Astrocyte (in vitro differentiated cells and primary cell): ENCODE measurements at regions not wholly inside any gene's neighbourhood (a gene's known extent, or its start where the extent isn't known, plus 50 kb on each side); places are given as distances from the start of the nearest gene placed in this dataset.
A peak's percentile ranks its signal among the peaks of the same experiment; 100 is the strongest.

Experiments used
- DNase-seq: peaks from one replicate; pipeline ENCODE4 v3.0.0-alpha.2; 2010; ENCODE audit warnings: low read depth
- FAIRE-seq: peaks from 2 replicates; lab custom pipeline; 2011; peaks lifted over from hg19 to GRCh38; lab: Jason Lieb, UNC
- H2AFZ ChIP-seq: 2 replicates; pipeline ENCODE4 v1.6.0; 2012; ENCODE audit warnings: low read depth, low read length, inconsistent platforms
- H3K27ac ChIP-seq: 2 replicates; pipeline ENCODE4 v1.5.1; 2011; ENCODE audit warnings: low read depth, low read length, inconsistent platforms
- H3K27me3 ChIP-seq: 2 replicates; pipeline ENCODE4 v1.6.0; 2011; ENCODE audit warnings: low read length, inconsistent platforms; ENCODE audit not compliant: insufficient read depth
- H3K36me3 ChIP-seq: 2 replicates; pipeline ENCODE4 v1.5.1; 2011; ENCODE audit warnings: low read length, inconsistent platforms; ENCODE audit not compliant: insufficient read depth
- H3K4me1 ChIP-seq: 2 replicates; pipeline ENCODE4 v1.5.1; 2011; ENCODE audit warnings: low read length, inconsistent platforms; ENCODE audit not compliant: insufficient read depth
- H3K4me2 ChIP-seq: 2 replicates; pipeline ENCODE4 v1.6.0; 2012; ENCODE audit warnings: low read length, inconsistent platforms
- H3K4me3 ChIP-seq: 2 replicates; pipeline ENCODE4 v1.5.1; 2011; ENCODE audit warnings: low read depth, mild to moderate bottlenecking, low read length, inconsistent platforms; ENCODE audit not compliant: insufficient read depth
- H3K79me2 ChIP-seq: 2 replicates; pipeline ENCODE4 v1.6.0; 2012; ENCODE audit warnings: mild to moderate bottlenecking, low read length, inconsistent platforms; ENCODE audit not compliant: insufficient read depth
- H3K9ac ChIP-seq: 2 replicates; pipeline ENCODE4 v1.6.0; 2012; ENCODE audit warnings: mild to moderate bottlenecking, low read length, inconsistent platforms
- H3K9me3 ChIP-seq: 2 replicates; pipeline ENCODE4 v1.5.1; 2012; ENCODE audit warnings: low read depth, mild to moderate bottlenecking, low read length, inconsistent platforms; ENCODE audit not compliant: insufficient read depth
- H4K20me1 ChIP-seq: 2 replicates; pipeline ENCODE4 v1.6.0; 2012; ENCODE audit warnings: low read length, inconsistent platforms; ENCODE audit not compliant: insufficient read depth
- H3K27ac Mint-ChIP-seq: one replicate; pipeline ENCODE4 v1.8.0; 2021; ENCODE audit warnings: mild to moderate bottlenecking, mixed read lengths; ENCODE audit not compliant: unreplicated experiment
- H3K27me3 Mint-ChIP-seq: one replicate; pipeline ENCODE4 v1.8.0; 2021; ENCODE audit warnings: low read depth, mixed read lengths; ENCODE audit not compliant: unreplicated experiment
- H3K36me3 Mint-ChIP-seq: one replicate; pipeline ENCODE4 v1.8.0; 2021; ENCODE audit warnings: low read depth, mixed read lengths; ENCODE audit not compliant: unreplicated experiment
- H3K4me1 Mint-ChIP-seq: one replicate; pipeline ENCODE4 v1.8.0; 2021; ENCODE audit warnings: low read depth, mixed read lengths; ENCODE audit not compliant: unreplicated experiment
- H3K4me3 Mint-ChIP-seq: one replicate; pipeline ENCODE4 v1.8.0; 2021; ENCODE audit warnings: mild to moderate bottlenecking, moderate library complexity, mixed read lengths; ENCODE audit not compliant: unreplicated experiment
- H3K9me3 Mint-ChIP-seq: one replicate; pipeline ENCODE4 v1.8.0; 2021; ENCODE audit warnings: mild to moderate bottlenecking, mixed read lengths; ENCODE audit not compliant: unreplicated experiment
- EZH2 ChIP-seq: IDR thresholded peaks from 2 replicates; pipeline ENCODE4 v1.6.1; 2012; ENCODE audit warnings: mild to moderate bottlenecking, low read length, inconsistent platforms; ENCODE audit not compliant: insufficient read depth
- TF ChIP-seq, protein P1 (sequence below): IDR thresholded peaks from 2 replicates; pipeline ENCODE4 v1.5.1; 2011; ENCODE audit warnings: low read depth, mild to moderate bottlenecking, inconsistent platforms, low read length, moderate library complexity; ENCODE audit not compliant: insufficient read depth

DNA sequence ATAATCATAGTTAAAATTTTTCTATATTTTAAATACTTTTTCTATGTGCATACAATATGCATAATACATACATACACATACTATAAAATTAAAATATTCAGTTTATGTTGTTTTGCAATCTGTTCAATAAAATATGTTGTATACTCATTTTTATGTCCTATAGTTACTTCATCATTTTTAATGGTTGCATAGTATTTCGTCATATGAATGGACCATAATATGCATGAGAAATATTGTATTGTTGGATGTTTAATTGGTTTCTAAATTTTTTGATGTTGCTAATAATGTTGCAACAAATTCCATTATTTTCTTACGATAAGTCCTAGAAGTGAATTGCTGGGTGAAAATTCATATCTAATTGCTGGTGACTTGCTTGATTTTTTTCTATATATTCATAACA lies 211.5 kb upstream of the GCFC2 start:
- H3K4me2 ChIP-seq = no peak overlapping the region
- H3K27ac Mint-ChIP-seq = no peak overlapping the region
- no peak for FAIRE-seq
- no peaks in the 10 kb centered on the region for H3K4me1 ChIP-seq
- no peaks in the 10 kb centered on the region for H3K9me3 ChIP-seq
- no peaks in the 10 kb centered on the region for H3K36me3 ChIP-seq
- peaks cover 2% of the 10 kb centered on the region for H3K4me1 Mint-ChIP-seq
- H3K27ac ChIP-seq = no peak overlapping the region
- DNase-seq = no peak
- no peaks in the 10 kb centered on the region for H3K27me3 ChIP-seq
- no peaks in the 10 kb centered on the region for H4K20me1 ChIP-seq
- no peaks in the 10 kb centered on the region for H3K79me2 ChIP-seq
- H2AFZ ChIP-seq = no peak overlapping the region
- H3K9me3 Mint-ChIP-seq = no peaks in the 10 kb centered on the region
- no peaks in the 10 kb centered on the region for H3K27me3 Mint-ChIP-seq
- TF ChIP-seq, protein P1, sequence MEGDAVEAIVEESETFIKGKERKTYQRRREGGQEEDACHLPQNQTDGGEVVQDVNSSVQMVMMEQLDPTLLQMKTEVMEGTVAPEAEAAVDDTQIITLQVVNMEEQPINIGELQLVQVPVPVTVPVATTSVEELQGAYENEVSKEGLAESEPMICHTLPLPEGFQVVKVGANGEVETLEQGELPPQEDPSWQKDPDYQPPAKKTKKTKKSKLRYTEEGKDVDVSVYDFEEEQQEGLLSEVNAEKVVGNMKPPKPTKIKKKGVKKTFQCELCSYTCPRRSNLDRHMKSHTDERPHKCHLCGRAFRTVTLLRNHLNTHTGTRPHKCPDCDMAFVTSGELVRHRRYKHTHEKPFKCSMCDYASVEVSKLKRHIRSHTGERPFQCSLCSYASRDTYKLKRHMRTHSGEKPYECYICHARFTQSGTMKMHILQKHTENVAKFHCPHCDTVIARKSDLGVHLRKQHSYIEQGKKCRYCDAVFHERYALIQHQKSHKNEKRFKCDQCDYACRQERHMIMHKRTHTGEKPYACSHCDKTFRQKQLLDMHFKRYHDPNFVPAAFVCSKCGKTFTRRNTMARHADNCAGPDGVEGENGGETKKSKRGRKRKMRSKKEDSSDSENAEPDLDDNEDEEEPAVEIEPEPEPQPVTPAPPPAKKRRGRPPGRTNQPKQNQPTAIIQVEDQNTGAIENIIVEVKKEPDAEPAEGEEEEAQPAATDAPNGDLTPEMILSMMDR = no peak
- TF ChIP-seq EZH2 = no peak
- no peak overlapping the region for H3K4me3 ChIP-seq
- H3K4me3 Mint-ChIP-seq = no peak overlapping the region
- no peak overlapping the region for H3K9ac ChIP-seq
- no peaks in the 10 kb centered on the region for H3K36me3 Mint-ChIP-seq

DNA sequence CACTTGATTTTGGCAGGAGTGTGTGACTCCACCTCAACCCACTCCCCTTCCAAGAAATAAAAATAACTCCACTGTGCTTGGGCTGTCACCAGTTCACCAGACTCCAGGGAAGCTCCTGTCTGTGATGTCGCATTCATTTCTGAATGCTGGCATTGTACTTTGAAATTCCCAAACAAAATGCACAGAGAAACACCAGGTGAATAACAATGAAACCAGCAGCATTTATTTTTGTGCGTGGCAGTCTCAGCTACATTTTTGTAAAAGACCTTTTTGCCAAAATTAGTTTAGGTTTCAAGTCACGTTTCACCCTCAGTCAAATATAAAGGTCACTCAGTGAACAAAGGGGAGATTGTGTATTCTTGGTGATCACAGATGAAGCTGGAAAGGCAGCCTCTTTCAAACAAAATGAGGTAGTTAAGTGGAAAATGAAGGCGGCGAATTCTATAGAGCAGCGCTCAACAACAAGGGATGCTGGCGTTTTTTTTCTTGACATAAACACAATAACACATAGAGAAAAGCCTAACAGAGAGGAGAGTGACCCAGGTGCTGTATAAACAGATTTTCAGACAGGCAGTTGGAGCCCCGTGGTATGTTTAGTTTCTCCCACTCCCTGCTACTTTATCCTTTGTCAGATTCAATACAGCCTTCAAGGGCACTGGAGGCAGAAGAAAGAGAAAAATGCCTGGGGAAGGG lies 210.3 kb upstream of the GCFC2 start:
- H3K9ac ChIP-seq = peak overlapping the region; percentile 49
- H3K36me3 ChIP-seq = no peaks in the 10 kb centered on the region
- Mint-ChIP-seq H3K4me3 (no peak overlapping the region), H3K27ac (no peak overlapping the region), H3K4me1 (peaks cover 2% of the 10 kb centered on the region), H3K27me3 (no peaks in the 10 kb centered on the region), H3K9me3 (no peaks in the 10 kb centered on the region), H3K36me3 (no peaks in the 10 kb centered on the region)
- peak overlapping the region; percentile 37 for H2AFZ ChIP-seq
- no peaks in the 10 kb centered on the region for H4K20me1 ChIP-seq
- FAIRE-seq (no peak), DNase-seq (no peak)
- H3K4me2 ChIP-seq = peak overlapping the region; percentile 61
- H3K4me3 ChIP-seq = no peak overlapping the region
- no peaks in the 10 kb centered on the region for H3K79me2 ChIP-seq
- H3K27me3 ChIP-seq = no peaks in the 10 kb centered on the region
- no peak overlapping the region for H3K27ac ChIP-seq
- H3K4me1 ChIP-seq = no peaks in the 10 kb centered on the region
- H3K9me3 ChIP-seq = no peaks in the 10 kb centered on the region
- TF ChIP-seq, protein P1 = no peak
- no peak for TF ChIP-seq EZH2
